OCI-LY1 (cell line): ENCODE measurements at regions not wholly inside any gene's neighbourhood (a gene's known extent, or its start where the extent isn't known, plus 50 kb on each side); places are given as distances from the start of the nearest gene placed in this dataset.
"Not testable (repeated sequence)": the region's sequence is repeated elsewhere in the genome, so short reads cannot be mapped to it uniquely, and the experiment has no call there.

Source experiments
- H2AFZ ChIP-seq: fragments of 200-600 bp; sonication (generic), shearing (Covaris generic); 2 replicates; pipeline ENCODE4 v1.6.0; 2014; ENCODE audit warnings: antibody characterized with exemption, mild to moderate bottlenecking, low read length
- H3F3A ChIP-seq: fragments of 200-600 bp; sonication (generic), shearing (Covaris generic); 2 replicates; pipeline ENCODE4 v1.6.0; 2014; ENCODE audit warnings: mild to moderate bottlenecking, antibody characterized with exemption, low read length, moderate library complexity; ENCODE audit not compliant: insufficient read depth
- H3K27ac ChIP-seq: fragments of 200-600 bp; sonication (generic); 2 replicates; pipeline ENCODE4 v1.5.1; 2014; ENCODE audit warnings: low read length, mixed run types, mild to moderate bottlenecking, low read depth; ENCODE audit not compliant: poor library complexity, severe bottlenecking
- H3K27me3 ChIP-seq: fragments of 200-600 bp; sonication (generic); 2 replicates; pipeline ENCODE4 v1.6.0; 2014; ENCODE audit warnings: antibody characterized with exemption, mild to moderate bottlenecking, low read length, moderate library complexity; ENCODE audit not compliant: insufficient read depth
- H3K36me3 ChIP-seq: fragments of 200-600 bp; sonication (generic); 2 replicates; pipeline ENCODE4 v1.6.1; 2014; ENCODE audit warnings: mild to moderate bottlenecking, antibody characterized with exemption, low read length, moderate library complexity, mixed read lengths; ENCODE audit not compliant: insufficient read depth
- H3K4me1 ChIP-seq: fragments of 200-600 bp; sonication (generic); 2 replicates; pipeline ENCODE4 v1.5.1; 2014; ENCODE audit warnings: mild to moderate bottlenecking, low read length, moderate library complexity; ENCODE audit not compliant: insufficient read depth, severe bottlenecking
- H3K4me2 ChIP-seq: fragments of 200-600 bp; sonication (generic), shearing (Covaris generic); 2 replicates; pipeline ENCODE4 v1.6.1; 2014; ENCODE audit warnings: low read length
- H3K4me3 ChIP-seq: fragments of 200-600 bp; sonication (generic); 2 replicates; pipeline ENCODE4 v1.5.1; 2014; ENCODE audit warnings: low read length, low read depth, mild to moderate bottlenecking, mixed read lengths; ENCODE audit not compliant: poor library complexity, severe bottlenecking
- H3K79me2 ChIP-seq: fragments of 200-600 bp; shearing (Covaris generic); 2 replicates; pipeline ENCODE4 v1.6.1; 2016; ENCODE audit warnings: mixed run types, low read length, mixed read lengths; ENCODE audit not compliant: insufficient read depth
- H3K9ac ChIP-seq: fragments of 200-600 bp; sonication (generic), shearing (Covaris generic); 2 replicates; pipeline ENCODE4 v1.6.1; 2014; ENCODE audit warnings: mild to moderate bottlenecking, low read length, mixed read lengths
- H3K9me2 ChIP-seq: fragments of 200-600 bp; sonication (generic), shearing (Covaris generic); 2 replicates; pipeline ENCODE4 v1.6.1; 2014; ENCODE audit warnings: low read depth, mild to moderate bottlenecking, low read length, mixed read lengths
- H3K9me3 ChIP-seq: fragments of 200-600 bp; shearing (Covaris generic); 2 replicates; pipeline ENCODE4 v1.6.1; 2014; ENCODE audit warnings: low read length, mixed read lengths
- H4K20me1 ChIP-seq: fragments of 200-600 bp; sonication (generic), shearing (Covaris generic); 2 replicates; pipeline ENCODE4 v1.6.0; 2016; ENCODE audit warnings: mild to moderate bottlenecking, low read length; ENCODE audit not compliant: insufficient read depth
- CTCF ChIP-seq: fragments of 200-600 bp; sonication (generic), shearing (Covaris generic); IDR thresholded peaks from 2 replicates; pipeline ENCODE4 v1.5.1; 2017; ENCODE audit warnings: mild to moderate bottlenecking, antibody characterized with exemption, low read length, moderate library complexity, mixed read lengths
- EZH2 ChIP-seq: fragments of 200-600 bp; sonication (generic), shearing (Covaris generic); IDR thresholded peaks from 2 replicates; pipeline ENCODE4 v1.8.0; 2017; ENCODE audit warnings: borderline replicate concordance, mixed run types, mild to moderate bottlenecking, antibody characterized with exemption, low read length, moderate library complexity, mixed read lengths

GRCh38 chr19:56900573-56901097 lies 60.1 kb upstream of the PEG3 start:
- TF ChIP-seq EZH2 (no peak), CTCF (no peak)
- H2AFZ ChIP-seq: no peak overlapping the region
- H3K79me2 ChIP-seq: no peaks in the 10 kb centered on the region
- H3K27me3 ChIP-seq: no peaks in the 10 kb centered on the region
- no peaks in the 10 kb centered on the region for H3K36me3 ChIP-seq
- H3K4me3 ChIP-seq: no peak overlapping the region
- H3K4me2 ChIP-seq: no peak overlapping the region
- H3K9me2 ChIP-seq: no peaks in the 10 kb centered on the region
- no peak overlapping the region for H3K27ac ChIP-seq
- no peaks in the 10 kb centered on the region for H4K20me1 ChIP-seq
- H3K9ac ChIP-seq: no peak overlapping the region
- H3F3A ChIP-seq: no peaks in the 10 kb centered on the region
- H3K4me1 ChIP-seq: no peaks in the 10 kb centered on the region
- no peaks in the 10 kb centered on the region for H3K9me3 ChIP-seq

GRCh38 chr19:56905631-56906150 lies 65.2 kb upstream of the PEG3 start:
- H3K36me3 ChIP-seq: no peaks in the 10 kb centered on the region
- no peaks in the 10 kb centered on the region for H4K20me1 ChIP-seq
- no peaks in the 10 kb centered on the region for H3K79me2 ChIP-seq
- no peak overlapping the region for H3K27ac ChIP-seq
- no peaks in the 10 kb centered on the region for H3K27me3 ChIP-seq
- no peak for TF ChIP-seq CTCF
- no peak for TF ChIP-seq EZH2
- H3F3A ChIP-seq: no peaks in the 10 kb centered on the region
- H3K9me3 ChIP-seq: no peaks in the 10 kb centered on the region
- H3K4me3 ChIP-seq: no peak overlapping the region
- no peak overlapping the region for H2AFZ ChIP-seq
- no peak overlapping the region for H3K9ac ChIP-seq
- H3K9me2 ChIP-seq: no peaks in the 10 kb centered on the region
- H3K4me2 ChIP-seq: no peak overlapping the region
- no peaks in the 10 kb centered on the region for H3K4me1 ChIP-seq

- H3K4me2 ChIP-seq: no peak overlapping the region
- no peak overlapping the region for H2AFZ ChIP-seq
- H3K4me1 ChIP-seq: no peaks in the 10 kb centered on the region
- no peaks in the 10 kb centered on the region for H3K9me2 ChIP-seq
- H3F3A ChIP-seq: no peaks in the 10 kb centered on the region
- H3K27ac ChIP-seq: no peak overlapping the region
- H4K20me1 ChIP-seq: no peaks in the 10 kb centered on the region
- H3K9ac ChIP-seq: no peak overlapping the region
- H3K36me3 ChIP-seq: no peaks in the 10 kb centered on the region
- no peak overlapping the region for H3K4me3 ChIP-seq
- 0 out of 2 replicates have a peak, but pooled peaks cover 3% of the 10 kb centered on the region for H3K27me3 ChIP-seq
- no peaks in the 10 kb centered on the region for H3K79me2 ChIP-seq
- H3K9me3 ChIP-seq: no peaks in the 10 kb centered on the region
- no peak for TF ChIP-seq CTCF
- no peak for TF ChIP-seq EZH2
Observed at GRCh38 chr19:56912401-56913112, 72.0 kb upstream of the PEG3 start.

GRCh38 chr19:56913113-56913455 lies 72.6 kb upstream of the PEG3 start:
- not testable (repeated sequence) for H3K79me2 ChIP-seq, H3K9ac ChIP-seq, H3K4me2 ChIP-seq, H3K4me1 ChIP-seq, H3K36me3 ChIP-seq, H3K4me3 ChIP-seq, H3K27me3 ChIP-seq, H3K27ac ChIP-seq, H2AFZ ChIP-seq, H3K9me3 ChIP-seq, H4K20me1 ChIP-seq, H3F3A ChIP-seq, H3K9me2 ChIP-seq
